ENCODE measurements at regions not wholly inside any gene's neighbourhood (a gene's known extent, or its start where the extent isn't known, plus 50 kb on each side); places are given as distances from the start of the nearest gene placed in this dataset.

DNA sequence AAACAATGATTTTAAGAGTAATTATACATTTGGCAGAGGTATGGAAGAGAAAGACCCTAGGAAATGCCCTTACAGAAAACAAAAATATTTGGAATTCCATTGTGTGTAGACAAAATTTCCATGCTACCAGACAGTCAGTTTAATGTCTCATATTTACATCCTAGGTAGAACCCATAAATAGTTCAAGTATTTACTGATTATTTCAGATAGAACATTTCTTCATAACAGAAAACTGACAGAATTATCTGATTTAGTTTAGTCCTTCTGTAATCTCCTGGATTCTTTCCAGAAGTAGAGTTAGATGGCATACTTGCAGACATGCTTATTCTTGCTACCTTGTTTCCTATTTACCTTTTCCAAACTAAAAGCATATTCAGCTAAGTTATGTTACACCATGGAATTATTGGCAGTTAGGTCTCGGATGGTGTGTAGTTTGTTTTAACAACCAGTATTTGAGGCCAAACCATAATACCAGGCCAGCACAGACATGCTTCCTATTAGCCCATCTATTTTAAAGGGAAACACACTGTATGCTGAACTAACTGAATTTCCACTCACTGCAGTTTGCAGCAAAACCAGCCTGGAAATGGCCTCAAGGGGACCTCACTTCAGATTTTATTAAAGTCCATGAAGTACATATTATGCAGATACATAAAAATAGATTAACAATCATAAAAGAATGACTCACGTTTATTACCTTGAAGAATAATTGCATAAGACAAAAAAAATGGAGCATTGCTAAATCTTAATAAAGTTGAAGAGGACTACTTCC lies 126.6 kb upstream of the LRIG3 start:
- H3K9ac ChIP-seq (ENCODE audit: extremely low read depth, low read length, poor library complexity, severe bottlenecking): no peak overlapping the region
- H3K9me3 ChIP-seq (ENCODE audit: control insufficient read depth, low read length): no peaks in the 10 kb centered on the region
- no peaks in the 10 kb centered on the region for H3K36me3 Mint-ChIP-seq (ENCODE audit: low read depth)
- no peak overlapping the region for H3K4me3 ChIP-seq (ENCODE audit: low read length)
- no peak overlapping the region for H3K27ac ChIP-seq (ENCODE audit: low read depth, low read length)
- no peaks in the 10 kb centered on the region for H3K27me3 Mint-ChIP-seq (ENCODE audit: insufficient read depth)
- peaks cover 24% of the 10 kb centered on the region for H3K4me1 Mint-ChIP-seq
- no peak overlapping the region for H3K4me3 Mint-ChIP-seq
- H3K9me3 Mint-ChIP-seq: no peaks in the 10 kb centered on the region
- 100% methylated on average over 1 of the region's 2 CpGs; no CpG with 5 or more reads in 1 of the 2 experiments for WGBS, 2 experiments (ENCODE audit: insufficient coverage in 1 of 2, insufficient read length in 1 of 2)
- H3K36me3 ChIP-seq (ENCODE audit: control insufficient read depth, insufficient read depth, low read length): no peaks in the 10 kb centered on the region
- no peak for DNase-seq
- H3K27ac Mint-ChIP-seq: no peak overlapping the region
- no peaks in the 10 kb centered on the region for H3K27me3 ChIP-seq (ENCODE audit: control insufficient read depth, insufficient read depth, low read length, poor library complexity, severe bottlenecking)
- TF ChIP-seq, protein P1, sequence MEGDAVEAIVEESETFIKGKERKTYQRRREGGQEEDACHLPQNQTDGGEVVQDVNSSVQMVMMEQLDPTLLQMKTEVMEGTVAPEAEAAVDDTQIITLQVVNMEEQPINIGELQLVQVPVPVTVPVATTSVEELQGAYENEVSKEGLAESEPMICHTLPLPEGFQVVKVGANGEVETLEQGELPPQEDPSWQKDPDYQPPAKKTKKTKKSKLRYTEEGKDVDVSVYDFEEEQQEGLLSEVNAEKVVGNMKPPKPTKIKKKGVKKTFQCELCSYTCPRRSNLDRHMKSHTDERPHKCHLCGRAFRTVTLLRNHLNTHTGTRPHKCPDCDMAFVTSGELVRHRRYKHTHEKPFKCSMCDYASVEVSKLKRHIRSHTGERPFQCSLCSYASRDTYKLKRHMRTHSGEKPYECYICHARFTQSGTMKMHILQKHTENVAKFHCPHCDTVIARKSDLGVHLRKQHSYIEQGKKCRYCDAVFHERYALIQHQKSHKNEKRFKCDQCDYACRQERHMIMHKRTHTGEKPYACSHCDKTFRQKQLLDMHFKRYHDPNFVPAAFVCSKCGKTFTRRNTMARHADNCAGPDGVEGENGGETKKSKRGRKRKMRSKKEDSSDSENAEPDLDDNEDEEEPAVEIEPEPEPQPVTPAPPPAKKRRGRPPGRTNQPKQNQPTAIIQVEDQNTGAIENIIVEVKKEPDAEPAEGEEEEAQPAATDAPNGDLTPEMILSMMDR (conservative IDR thresholded peaks at IDR 0.05): no peak
- H3K4me1 ChIP-seq (ENCODE audit: control insufficient read depth, insufficient read depth, low read length): peaks cover 7% of the 10 kb centered on the region

DNA sequence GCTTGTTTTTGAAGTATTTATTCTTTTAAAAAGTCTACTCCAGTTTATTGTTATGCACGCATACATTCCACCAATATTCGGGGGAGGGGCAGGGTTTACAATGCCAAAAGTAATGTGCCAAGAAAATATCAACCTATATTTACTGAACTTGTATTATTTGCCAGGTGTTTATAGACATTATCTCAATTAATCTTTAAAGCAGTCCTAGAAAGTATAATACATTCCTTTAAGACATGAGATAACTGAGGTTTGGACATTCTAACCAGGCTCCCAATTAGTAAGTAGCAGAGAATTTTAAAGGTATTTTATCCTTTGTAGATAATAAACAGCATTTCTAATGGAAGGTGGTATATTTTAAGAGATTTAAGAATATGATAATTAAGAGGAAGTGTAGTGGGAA lies 124.5 kb upstream of the LRIG3 start:
- H3K27me3 Mint-ChIP-seq (ENCODE audit: insufficient read depth): no peaks in the 10 kb centered on the region
- H3K9me3 Mint-ChIP-seq: no peaks in the 10 kb centered on the region
- Histone ChIP-seq H3K4me1 (ENCODE audit: control insufficient read depth, insufficient read depth, low read length) (peaks cover 7% of the 10 kb centered on the region), H3K4me3 (ENCODE audit: low read length) (no peak overlapping the region), H3K27me3 (ENCODE audit: control insufficient read depth, insufficient read depth, low read length, poor library complexity, severe bottlenecking) (no peaks in the 10 kb centered on the region), H3K27ac (ENCODE audit: low read depth, low read length) (no peak overlapping the region), H3K36me3 (ENCODE audit: control insufficient read depth, insufficient read depth, low read length) (no peaks in the 10 kb centered on the region), H3K9ac (ENCODE audit: extremely low read depth, low read length, poor library complexity, severe bottlenecking) (no peak overlapping the region), H3K9me3 (ENCODE audit: control insufficient read depth, low read length) (no peaks in the 10 kb centered on the region)
- TF ChIP-seq, protein P1 (conservative IDR thresholded peaks at IDR 0.05): no peak
- H3K36me3 Mint-ChIP-seq (ENCODE audit: low read depth): no peaks in the 10 kb centered on the region
- H3K4me1 Mint-ChIP-seq: peaks cover 42% of the 10 kb centered on the region
- no peak for DNase-seq
- H3K27ac Mint-ChIP-seq: no peak overlapping the region
- no peak overlapping the region for H3K4me3 Mint-ChIP-seq
- WGBS, 2 experiments (ENCODE audit: insufficient coverage in 1 of 2, insufficient read length in 1 of 2): 95% methylated on average over 2 of the region's 2 CpGs; no CpG with 5 or more reads in 1 of the 2 experiments

DNA sequence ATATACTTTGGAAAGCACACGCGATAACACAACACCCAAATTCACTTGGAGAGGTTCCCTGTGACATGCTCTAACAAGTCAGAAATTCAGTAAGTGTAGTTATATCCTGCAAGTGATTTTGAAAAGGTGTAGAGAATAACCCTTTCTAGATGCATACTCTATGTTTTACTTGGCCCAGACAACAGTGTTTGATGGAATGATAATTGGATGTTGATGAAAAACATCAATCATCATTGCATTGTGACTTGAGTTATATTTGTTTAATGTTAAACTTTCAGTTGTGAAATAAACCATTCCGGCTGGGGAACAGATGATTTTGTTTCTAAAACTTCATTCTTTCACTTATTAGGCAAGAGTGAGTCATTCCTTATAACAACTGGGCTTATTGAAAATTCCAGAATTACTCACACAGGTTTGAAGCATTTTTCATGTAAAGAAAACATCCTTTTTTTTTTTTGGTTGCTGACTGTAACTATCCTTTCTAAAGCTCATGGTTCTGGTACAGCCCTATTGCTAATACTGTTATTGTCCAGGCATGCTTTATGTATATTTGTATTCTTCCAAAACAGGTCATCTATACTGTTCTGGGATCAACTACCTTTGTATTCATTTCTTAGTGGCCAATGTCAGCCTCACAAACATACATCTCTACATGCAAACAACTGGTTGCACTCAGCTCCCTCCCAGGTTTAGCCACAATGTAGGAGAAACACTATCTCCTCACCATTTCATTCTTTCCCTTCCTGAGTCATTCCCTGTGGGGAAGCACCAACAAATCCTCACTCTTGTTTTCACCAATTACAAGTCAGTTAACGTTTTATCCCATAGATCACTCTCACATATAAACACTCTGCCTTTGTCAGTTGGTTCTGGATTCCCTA lies 121.2 kb upstream of the LRIG3 start:
- H3K27ac Mint-ChIP-seq: peak overlapping the region; percentile 78
- no peak overlapping the region for H3K9ac ChIP-seq (ENCODE audit: extremely low read depth, low read length, poor library complexity, severe bottlenecking)
- H3K36me3 Mint-ChIP-seq (ENCODE audit: low read depth): no peaks in the 10 kb centered on the region

More for the DNA sequence above, 121.2 kb upstream of the LRIG3 start:
- 54 to 72% methylated on average over 3 to 4 of the region's 4 CpGs for WGBS, 2 experiments (ENCODE audit: insufficient coverage in 1 of 2, insufficient read length in 1 of 2)
- Mint-ChIP-seq H3K4me1 (peaks cover 53% of the 10 kb centered on the region), H3K4me3 (no peak overlapping the region), H3K27me3 (ENCODE audit: insufficient read depth) (no peaks in the 10 kb centered on the region), H3K9me3 (no peaks in the 10 kb centered on the region)
- H3K27me3 ChIP-seq (ENCODE audit: control insufficient read depth, insufficient read depth, low read length, poor library complexity, severe bottlenecking): no peaks in the 10 kb centered on the region
- TF ChIP-seq, protein P1 (conservative IDR thresholded peaks at IDR 0.05): no peak
- H3K36me3 ChIP-seq (ENCODE audit: control insufficient read depth, insufficient read depth, low read length): no peaks in the 10 kb centered on the region
- H3K4me1 ChIP-seq (ENCODE audit: control insufficient read depth, insufficient read depth, low read length): peaks cover 5% of the 10 kb centered on the region
- H3K9me3 ChIP-seq (ENCODE audit: control insufficient read depth, low read length): no peaks in the 10 kb centered on the region
- peak overlapping the region; percentile 98 for H3K27ac ChIP-seq (ENCODE audit: low read depth, low read length)
- DNase-seq: no peak
- no peak overlapping the region for H3K4me3 ChIP-seq (ENCODE audit: low read length)

Measured in endodermal cell (in vitro differentiated cells).